ENCODE measurements at regions not wholly inside any gene's neighbourhood (a gene's known extent, or its start where the extent isn't known, plus 50 kb on each side); places are given as distances from the start of the nearest gene placed in this dataset.

- TF ChIP-seq, protein P1, sequence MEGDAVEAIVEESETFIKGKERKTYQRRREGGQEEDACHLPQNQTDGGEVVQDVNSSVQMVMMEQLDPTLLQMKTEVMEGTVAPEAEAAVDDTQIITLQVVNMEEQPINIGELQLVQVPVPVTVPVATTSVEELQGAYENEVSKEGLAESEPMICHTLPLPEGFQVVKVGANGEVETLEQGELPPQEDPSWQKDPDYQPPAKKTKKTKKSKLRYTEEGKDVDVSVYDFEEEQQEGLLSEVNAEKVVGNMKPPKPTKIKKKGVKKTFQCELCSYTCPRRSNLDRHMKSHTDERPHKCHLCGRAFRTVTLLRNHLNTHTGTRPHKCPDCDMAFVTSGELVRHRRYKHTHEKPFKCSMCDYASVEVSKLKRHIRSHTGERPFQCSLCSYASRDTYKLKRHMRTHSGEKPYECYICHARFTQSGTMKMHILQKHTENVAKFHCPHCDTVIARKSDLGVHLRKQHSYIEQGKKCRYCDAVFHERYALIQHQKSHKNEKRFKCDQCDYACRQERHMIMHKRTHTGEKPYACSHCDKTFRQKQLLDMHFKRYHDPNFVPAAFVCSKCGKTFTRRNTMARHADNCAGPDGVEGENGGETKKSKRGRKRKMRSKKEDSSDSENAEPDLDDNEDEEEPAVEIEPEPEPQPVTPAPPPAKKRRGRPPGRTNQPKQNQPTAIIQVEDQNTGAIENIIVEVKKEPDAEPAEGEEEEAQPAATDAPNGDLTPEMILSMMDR (IDR thresholded peaks at IDR 0.05; ENCODE audit: low read depth, low read length, poor library complexity, severe bottlenecking): no peak
- no peak for TF ChIP-seq EZH2phosphoT487 (IDR thresholded peaks at IDR 0.05; ENCODE audit: borderline replicate concordance, low read length)
These were observed 1329.1 kb downstream of the PCDH18 start for GRCh38 chr4:136203199-136203598.
